ENCODE measurements at regions not wholly inside any gene's neighbourhood (a gene's known extent, or its start where the extent isn't known, plus 50 kb on each side); places are given as distances from the start of the nearest gene placed in this dataset.
"Not testable (repeated sequence)": the region's sequence is repeated elsewhere in the genome, so short reads cannot be mapped to it uniquely, and the experiment has no call there.

DNA sequence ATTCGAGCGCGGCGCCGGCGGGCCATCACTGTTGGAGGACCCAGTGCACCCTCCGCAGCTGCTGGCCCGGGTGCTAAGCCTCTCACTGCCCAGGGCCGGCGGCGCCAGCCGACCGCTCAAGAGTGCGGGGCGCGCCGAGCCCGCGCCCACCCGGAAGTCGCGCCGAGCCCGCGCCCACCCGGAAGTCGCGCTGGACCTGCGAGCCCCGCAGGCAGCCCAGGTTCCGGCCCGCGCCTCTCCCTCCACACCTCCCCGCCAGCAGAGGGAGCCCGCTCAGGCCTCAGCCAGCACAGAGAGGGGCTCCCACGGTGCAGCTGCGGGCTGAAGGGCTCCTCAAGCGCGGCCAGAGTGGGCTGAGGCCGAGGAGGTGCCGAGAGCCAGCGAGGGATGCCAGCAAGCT lies 170.8 kb downstream of the GTF2H2C_2 start:
- not testable (repeated sequence) for H3K9me3 Mint-ChIP-seq; H3K27me3 Mint-ChIP-seq (ENCODE audit: low read depth); H3K36me3 Mint-ChIP-seq (ENCODE audit: low read depth); H3K4me3 Mint-ChIP-seq; H3K4me1 Mint-ChIP-seq; H3K27ac Mint-ChIP-seq (ENCODE audit: unreplicated experiment)
- TF ChIP-seq CTCF (conservative IDR thresholded peaks at IDR 0.05): peak; percentile 38
- peak; percentile 1 for DNase-seq (ENCODE audit: low read depth, low spot score)
